ENCODE measurements at regions not wholly inside any gene's neighbourhood (a gene's known extent, or its start where the extent isn't known, plus 50 kb on each side); places are given as distances from the start of the nearest gene placed in this dataset.
"Not testable (repeated sequence)": the region's sequence is repeated elsewhere in the genome, so short reads cannot be mapped to it uniquely, and the experiment has no call there.

- 32% methylated on average over 4 of the region's 4 CpGs for WGBS (ENCODE audit: insufficient coverage, insufficient replicate concordance, low lambda C conversion rate, missing lambda C conversion rate)
- RAD21 ChIA-PET (ENCODE audit: unreplicated experiment): no interaction called here
- Histone ChIP-seq H3K27me3 (replicated peaks in 1 of 2; ENCODE audit: control insufficient read depth in 2 of 2, insufficient read depth in 2 of 2, low read length in 1 of 2) (no peaks in the 10 kb centered on the region), H4K20me1 (ENCODE audit: control insufficient read depth, insufficient read depth) (no peaks in the 10 kb centered on the region), H3K36me3 (ENCODE audit: control insufficient read depth in 2 of 2, insufficient read depth in 2 of 2, low read length in 1 of 2) (no peaks in the 10 kb centered on the region), H3K9me3 (replicated peaks; ENCODE audit: control insufficient read depth, insufficient read depth, low read length) (no peaks in the 10 kb centered on the region), H3K79me2 (ENCODE audit: control insufficient read depth, insufficient read depth, low read length) (no peaks in the 10 kb centered on the region), H3K4me1 (ENCODE audit: control insufficient read depth, insufficient read depth, low read length) (no peaks in the 10 kb centered on the region), H2AFZ (ENCODE audit: control insufficient read depth, low read depth, low read length) (no peak overlapping the region), H3K4me3 (no peak overlapping the region), H3K9ac (ENCODE audit: control insufficient read depth, insufficient read depth, low read length) (no peak overlapping the region), H3K27ac (ENCODE audit: control insufficient read depth, insufficient read depth) (no peak overlapping the region), H3K4me2 (ENCODE audit: control insufficient read depth, insufficient read depth) (no peak overlapping the region)
- DNase-seq (ENCODE audit: low read depth, low spot score) (no peak), ATAC-seq (no peak), FAIRE-seq (no peak)
- SMC1A ChIA-PET (ENCODE audit: uncharacterized antibody, unreplicated experiment): no interaction called here
- CTCF ChIA-PET: interaction anchor here (0.7 kb wide), 1 partner anchor 298 kb away, joined by 3 read pairs; no protein-coding TSS in a partner anchor
- intact Hi-C loops (cut with micrococcal nuclease; ENCODE audit: unreplicated experiment) (no loop called here), in situ Hi-C loops (cut with MboI) (no loop called here)
- POLR2A ChIA-PET: no interaction called here
- BruUV-seq (replicated peaks): no TSS peak
- TF ChIP-seq NFYB (IDR thresholded peaks at IDR 0.05; ENCODE audit: insufficient read depth, low read depth, low read length): no peak
- TF ChIP-seq DPF2 (IDR thresholded peaks at IDR 0.05): no peak
- no peak for TF ChIP-seq ZBED1 (IDR thresholded peaks at IDR 0.05; ENCODE audit: borderline replicate concordance)
- TF ChIP-seq TARDBP (IDR thresholded peaks at IDR 0.05; ENCODE audit: borderline replicate concordance): no peak
- TF ChIP-seq MEF2B (IDR thresholded peaks at IDR 0.05; ENCODE audit: partially characterized antibody, poor library complexity, severe bottlenecking): no peak
- TF ChIP-seq TCF7 (IDR thresholded peaks at IDR 0.05; ENCODE audit: borderline replicate concordance): no peak
- TF ChIP-seq ZZZ3 (IDR thresholded peaks at IDR 0.05; ENCODE audit: control insufficient read depth, insufficient read length, low read depth): no peak
- TF ChIP-seq KAT2A (conservative IDR thresholded peaks at IDR 0.05; ENCODE audit: control insufficient read depth, low read depth, low read length): no peak
- no peak for TF ChIP-seq SUPT20H (IDR thresholded peaks at IDR 0.05; ENCODE audit: borderline replicate concordance, control insufficient read depth, low read depth, low read length)
- no peak for TF ChIP-seq USF2 (IDR thresholded peaks at IDR 0.05; ENCODE audit: borderline replicate concordance, low read depth, low read length)
- no peak for TF ChIP-seq SMAD1 (IDR thresholded peaks at IDR 0.05; ENCODE audit: low read depth, partially characterized antibody)
- no peak for TF ChIP-seq NR2F1 (conservative IDR thresholded peaks at IDR 0.05)
- TF ChIP-seq NFIC (IDR thresholded peaks at IDR 0.05; ENCODE audit: low read depth, low read length): no peak
- TF ChIP-seq SMARCA5 (IDR thresholded peaks at IDR 0.05): no peak
- TF ChIP-seq STAT3 (IDR thresholded peaks at IDR 0.05; ENCODE audit: low read depth, low read length): no peak
- TF ChIP-seq GABPA (IDR thresholded peaks at IDR 0.05; ENCODE audit: low read depth): no peak
- TF ChIP-seq IKZF2 (IDR thresholded peaks at IDR 0.05): no peak
- TF ChIP-seq NFXL1 (IDR thresholded peaks at IDR 0.05; ENCODE audit: borderline replicate concordance): no peak
Measured at GRCh38 chr2:192513575-192513974, 318.8 kb upstream of the TMEFF2 start.

GRCh38 chr2:192507836-192508450, 313.2 kb upstream of the TMEFF2 start:
- H4K20me1 ChIP-seq (ENCODE audit: control insufficient read depth, insufficient read depth); in situ Hi-C loops (cut with MboI); H3K4me3 ChIP-seq; H3K9ac ChIP-seq (ENCODE audit: control insufficient read depth, insufficient read depth, low read length); H3K36me3 ChIP-seq (ENCODE audit: control insufficient read depth in 2 of 2, insufficient read depth in 2 of 2, low read length in 1 of 2); POLR2A ChIA-PET; H3K79me2 ChIP-seq (ENCODE audit: control insufficient read depth, insufficient read depth, low read length); H2AFZ ChIP-seq (ENCODE audit: control insufficient read depth, low read depth, low read length); H3K4me2 ChIP-seq (ENCODE audit: control insufficient read depth, insufficient read depth); H3K4me1 ChIP-seq (ENCODE audit: control insufficient read depth, insufficient read depth, low read length); DNase-seq (ENCODE audit: low read depth, low spot score); FAIRE-seq; H3K9me3 ChIP-seq (replicated peaks; ENCODE audit: control insufficient read depth, insufficient read depth, low read length); intact Hi-C loops (cut with micrococcal nuclease; ENCODE audit: unreplicated experiment); SMC1A ChIA-PET (ENCODE audit: uncharacterized antibody, unreplicated experiment); RAD21 ChIA-PET (ENCODE audit: unreplicated experiment); H3K27ac ChIP-seq (ENCODE audit: control insufficient read depth, insufficient read depth); BruUV-seq (replicated peaks); H3K27me3 ChIP-seq (replicated peaks in 1 of 2; ENCODE audit: control insufficient read depth in 2 of 2, insufficient read depth in 2 of 2, low read length in 1 of 2); ATAC-seq; CTCF ChIA-PET: not testable (repeated sequence)
- 53% methylated on average over 23 of the region's 33 CpGs for WGBS (ENCODE audit: insufficient coverage, insufficient replicate concordance, low lambda C conversion rate, missing lambda C conversion rate)

All from GM12878 (cell line).